GM19239 (cell line): ENCODE measurements at regions not wholly inside any gene's neighbourhood (a gene's known extent, or its start where the extent isn't known, plus 50 kb on each side); places are given as distances from the start of the nearest gene placed in this dataset.

Source experiments
- DNase-seq: peaks from one replicate; pipeline ENCODE4 v3.0.0; 2011; ENCODE audit warnings: low spot score; ENCODE audit not compliant: insufficient read length
- FAIRE-seq: peaks from 2 replicates; lab custom pipeline; 2011; peaks lifted over from hg19 to GRCh38; lab: Jason Lieb, UNC

- DNase-seq, result no peak
- FAIRE-seq, result no peak
Observed at GRCh38 chr21:27505516-27505915, 538.6 kb upstream of the ADAMTS5 start.

GRCh38 chr21:27502801-27503200 lies 535.9 kb upstream of the ADAMTS5 start:
- no peak for DNase-seq
- FAIRE-seq, result no peak

GRCh38 chr21:27498025-27498424 lies 531.1 kb upstream of the ADAMTS5 start:
- no peak for FAIRE-seq
- no peak for DNase-seq

- no peak for FAIRE-seq
Observed at GRCh38 chr21:27495836-27496235, 528.9 kb upstream of the ADAMTS5 start.

GRCh38 chr21:27493542-27493941 lies 526.7 kb upstream of the ADAMTS5 start:
- DNase-seq, result no peak
- no peak for FAIRE-seq

More at GRCh38 chr21:27495836-27496235, 528.9 kb upstream of the ADAMTS5 start:
- no peak for DNase-seq

- DNase-seq (no peak), FAIRE-seq (no peak)
Observed at GRCh38 chr21:27487676-27488075, 520.8 kb upstream of the ADAMTS5 start.

- no peak for DNase-seq
- no peak for FAIRE-seq
Observed at GRCh38 chr21:27480841-27481261, 514.0 kb upstream of the ADAMTS5 start.

GRCh38 chr21:27477296-27477695 lies 510.4 kb upstream of the ADAMTS5 start:
- FAIRE-seq (no peak), DNase-seq (no peak)

- no peak for FAIRE-seq
- no peak for DNase-seq
Observed at GRCh38 chr21:27476696-27477095, 509.8 kb upstream of the ADAMTS5 start.

GRCh38 chr21:27475363-27475955 lies 508.6 kb upstream of the ADAMTS5 start:
- FAIRE-seq (no peak), DNase-seq (no peak)

- DNase-seq (no peak), FAIRE-seq (no peak)
Observed at GRCh38 chr21:27467366-27467765, 500.5 kb upstream of the ADAMTS5 start.

- no peak for DNase-seq
- FAIRE-seq, result no peak
Observed at GRCh38 chr21:27466140-27466539, 499.3 kb upstream of the ADAMTS5 start.

- FAIRE-seq, result no peak
- no peak for DNase-seq
Observed at GRCh38 chr21:27464648-27465047, 497.8 kb upstream of the ADAMTS5 start.

GRCh38 chr21:27462726-27463125 lies 495.8 kb upstream of the ADAMTS5 start:
- DNase-seq (no peak), FAIRE-seq (no peak)

GRCh38 chr21:27454234-27454633 lies 487.3 kb upstream of the ADAMTS5 start:
- DNase-seq (no peak), FAIRE-seq (no peak)

GRCh38 chr21:27451116-27451515 lies 484.2 kb upstream of the ADAMTS5 start:
- no peak for FAIRE-seq
- DNase-seq, result no peak

- DNase-seq (no peak), FAIRE-seq (no peak)
Observed at GRCh38 chr21:27450216-27450615, 483.3 kb upstream of the ADAMTS5 start.

GRCh38 chr21:27448960-27449359 lies 482.1 kb upstream of the ADAMTS5 start:
- DNase-seq, result no peak
- FAIRE-seq, result no peak

GRCh38 chr21:27447843-27448242 lies 481.0 kb upstream of the ADAMTS5 start:
- DNase-seq (no peak), FAIRE-seq (no peak)

GRCh38 chr21:27429710-27430341 lies 462.9 kb upstream of the ADAMTS5 start:
- no peak for DNase-seq
- FAIRE-seq, result no peak

- FAIRE-seq (no peak), DNase-seq (no peak)
Observed at GRCh38 chr21:27426196-27426595, 459.3 kb upstream of the ADAMTS5 start.

GRCh38 chr21:27425574-27425973 lies 458.7 kb upstream of the ADAMTS5 start:
- DNase-seq, result no peak

More at GRCh38 chr21:27425574-27425973, 458.7 kb upstream of the ADAMTS5 start:
- no peak for FAIRE-seq
